Chondrocyte (in vitro differentiated cells): ENCODE measurements at regions not wholly inside any gene's neighbourhood (a gene's known extent, or its start where the extent isn't known, plus 50 kb on each side); places are given as distances from the start of the nearest gene placed in this dataset.

Experiments
- DNase-seq: peaks from one replicate; pipeline ENCODE4 v3.0.0; 2021; ENCODE audit warnings: mixed read lengths, low spot score
- H3K27ac Mint-ChIP-seq: one replicate; pipeline ENCODE4 v1.8.0; 2021; ENCODE audit warnings: mild to moderate bottlenecking, moderate library complexity, mixed read lengths; ENCODE audit not compliant: unreplicated experiment
- H3K27me3 Mint-ChIP-seq: 2 replicates; pipeline ENCODE4 v1.8.0; 2021; ENCODE audit warnings: low read depth, mixed read lengths
- H3K36me3 Mint-ChIP-seq: 2 replicates; pipeline ENCODE4 v1.8.0; 2021; ENCODE audit warnings: low read depth, mixed read lengths
- H3K4me1 Mint-ChIP-seq: 2 replicates; pipeline ENCODE4 v1.8.0; 2021; ENCODE audit warnings: low read depth, mild to moderate bottlenecking, mixed read lengths
- H3K4me3 Mint-ChIP-seq: one replicate; pipeline ENCODE4 v1.8.0; 2021; ENCODE audit warnings: mild to moderate bottlenecking, moderate library complexity, mixed read lengths; ENCODE audit not compliant: unreplicated experiment
- H3K9me3 Mint-ChIP-seq: 2 replicates; pipeline ENCODE4 v1.8.0; 2021; ENCODE audit warnings: low read depth, mixed read lengths
- TF ChIP-seq, protein P1 (sequence below): fragments of 200-600 bp; sonication (generic); IDR thresholded peaks from 2 replicates; pipeline ENCODE4 v1.5.0; 2021; ENCODE audit warnings: antibody characterized with exemption, mild to moderate bottlenecking, moderate library complexity

DNA sequence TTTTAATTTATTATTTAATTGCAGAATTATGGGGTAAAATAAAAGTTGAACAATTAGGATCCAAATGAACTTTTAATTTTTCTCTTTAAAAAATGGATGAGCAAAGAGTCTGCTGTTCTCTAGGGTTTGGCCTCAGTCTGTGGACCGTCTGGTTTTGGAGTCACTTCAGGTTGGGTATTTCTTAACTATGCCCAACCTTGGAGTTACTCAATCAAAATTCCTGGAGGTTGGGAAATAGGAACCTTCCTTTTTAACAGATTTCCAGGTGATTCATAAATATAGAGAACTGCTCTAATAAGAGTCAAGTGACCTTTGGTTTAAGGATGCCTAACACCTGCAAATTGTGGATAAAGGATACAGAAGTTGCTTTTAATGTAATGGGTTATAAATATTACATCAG lies 241.5 kb upstream of the GCFC2 start:
- Mint-ChIP-seq H3K27me3 (peaks cover 2% of the 10 kb centered on the region), H3K9me3 (no peaks in the 10 kb centered on the region), H3K4me3 (no peak overlapping the region), H3K4me1 (no peaks in the 10 kb centered on the region), H3K27ac (no peak overlapping the region), H3K36me3 (no peaks in the 10 kb centered on the region)
- TF ChIP-seq, protein P1, sequence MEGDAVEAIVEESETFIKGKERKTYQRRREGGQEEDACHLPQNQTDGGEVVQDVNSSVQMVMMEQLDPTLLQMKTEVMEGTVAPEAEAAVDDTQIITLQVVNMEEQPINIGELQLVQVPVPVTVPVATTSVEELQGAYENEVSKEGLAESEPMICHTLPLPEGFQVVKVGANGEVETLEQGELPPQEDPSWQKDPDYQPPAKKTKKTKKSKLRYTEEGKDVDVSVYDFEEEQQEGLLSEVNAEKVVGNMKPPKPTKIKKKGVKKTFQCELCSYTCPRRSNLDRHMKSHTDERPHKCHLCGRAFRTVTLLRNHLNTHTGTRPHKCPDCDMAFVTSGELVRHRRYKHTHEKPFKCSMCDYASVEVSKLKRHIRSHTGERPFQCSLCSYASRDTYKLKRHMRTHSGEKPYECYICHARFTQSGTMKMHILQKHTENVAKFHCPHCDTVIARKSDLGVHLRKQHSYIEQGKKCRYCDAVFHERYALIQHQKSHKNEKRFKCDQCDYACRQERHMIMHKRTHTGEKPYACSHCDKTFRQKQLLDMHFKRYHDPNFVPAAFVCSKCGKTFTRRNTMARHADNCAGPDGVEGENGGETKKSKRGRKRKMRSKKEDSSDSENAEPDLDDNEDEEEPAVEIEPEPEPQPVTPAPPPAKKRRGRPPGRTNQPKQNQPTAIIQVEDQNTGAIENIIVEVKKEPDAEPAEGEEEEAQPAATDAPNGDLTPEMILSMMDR = no peak
- no peak for DNase-seq

DNA sequence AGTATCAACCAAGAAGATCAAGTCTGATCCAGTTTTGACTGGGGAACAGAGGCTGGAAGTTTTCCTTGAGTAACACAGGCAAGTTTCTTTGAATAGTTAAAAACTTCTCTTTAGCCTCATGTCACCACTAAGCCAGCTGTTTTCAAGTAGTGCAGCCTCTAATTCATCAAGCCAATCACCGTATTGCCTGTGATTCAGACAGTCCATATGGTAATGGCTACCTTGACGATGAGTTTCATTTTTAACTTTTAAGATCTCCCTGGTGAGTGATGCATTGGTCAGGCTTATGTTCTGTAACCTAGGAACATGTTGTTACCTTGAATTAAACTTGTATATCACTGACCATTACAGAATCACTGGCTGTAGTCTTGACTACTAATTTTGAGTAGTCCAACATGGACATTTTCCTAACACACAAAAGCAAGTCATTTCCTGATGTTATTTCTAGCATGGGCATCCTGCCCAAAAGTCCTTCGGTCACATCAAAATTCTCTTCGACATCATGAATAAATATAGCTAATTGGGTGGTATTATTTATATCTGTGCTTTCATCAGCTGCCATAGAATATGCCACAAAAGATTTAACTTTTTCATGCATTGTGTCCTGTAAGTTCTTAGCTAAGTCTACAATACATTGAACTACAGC lies 238.8 kb upstream of the GCFC2 start:
- Mint-ChIP-seq H3K4me1 (no peaks in the 10 kb centered on the region), H3K27me3 (no peaks in the 10 kb centered on the region), H3K36me3 (no peaks in the 10 kb centered on the region), H3K27ac (no peak overlapping the region), H3K4me3 (no peak overlapping the region), H3K9me3 (no peaks in the 10 kb centered on the region)
- TF ChIP-seq, protein P1 = no peak
- DNase-seq = no peak

DNA sequence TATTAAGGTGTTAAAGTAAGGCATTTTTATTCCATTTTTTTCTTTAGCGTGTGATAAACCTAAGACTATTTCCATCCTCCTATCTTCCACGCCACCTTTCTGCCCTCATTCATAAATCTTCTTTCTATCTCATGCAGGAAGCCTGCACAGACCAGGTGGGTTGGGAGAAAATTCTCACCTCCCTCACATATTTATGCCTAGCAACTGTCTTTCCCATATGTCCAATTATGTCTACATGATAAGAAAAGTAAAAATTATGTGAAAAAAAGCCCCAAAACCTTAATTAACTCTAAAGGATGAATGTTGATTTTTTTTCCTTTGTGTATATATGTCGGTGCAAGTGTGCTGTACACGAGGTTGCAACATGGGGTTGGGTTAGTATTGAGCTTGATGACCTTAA lies 225.6 kb upstream of the GCFC2 start:
- no peak overlapping the region for H3K4me3 Mint-ChIP-seq
- H3K27ac Mint-ChIP-seq = no peak overlapping the region
- TF ChIP-seq, protein P1 = no peak
- peaks cover 14% of the 10 kb centered on the region for H3K9me3 Mint-ChIP-seq
- peaks cover 10% of the 10 kb centered on the region for H3K27me3 Mint-ChIP-seq
- DNase-seq = no peak
- no peaks in the 10 kb centered on the region for H3K36me3 Mint-ChIP-seq
- H3K4me1 Mint-ChIP-seq = no peaks in the 10 kb centered on the region

DNA sequence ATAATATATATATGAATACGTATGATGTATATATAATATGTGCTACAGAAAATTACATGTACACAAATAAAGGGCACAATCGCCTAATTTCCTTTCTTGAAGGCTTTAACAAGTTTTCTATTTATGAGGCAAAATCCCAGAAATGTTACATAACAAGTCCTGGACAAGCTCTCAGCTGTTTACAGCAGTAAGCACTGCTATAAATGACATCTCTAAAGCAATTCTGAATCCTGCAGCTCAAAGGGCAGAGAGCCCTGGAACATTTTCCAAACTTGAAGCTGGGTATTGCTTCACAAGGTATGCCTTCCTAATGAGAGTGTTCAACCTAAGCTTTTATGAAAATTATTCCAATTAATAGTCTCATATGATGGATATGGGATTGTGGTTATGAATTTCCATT lies 222.3 kb upstream of the GCFC2 start:
- TF ChIP-seq, protein P1 = no peak
- H3K4me3 Mint-ChIP-seq = no peak overlapping the region

DNA sequence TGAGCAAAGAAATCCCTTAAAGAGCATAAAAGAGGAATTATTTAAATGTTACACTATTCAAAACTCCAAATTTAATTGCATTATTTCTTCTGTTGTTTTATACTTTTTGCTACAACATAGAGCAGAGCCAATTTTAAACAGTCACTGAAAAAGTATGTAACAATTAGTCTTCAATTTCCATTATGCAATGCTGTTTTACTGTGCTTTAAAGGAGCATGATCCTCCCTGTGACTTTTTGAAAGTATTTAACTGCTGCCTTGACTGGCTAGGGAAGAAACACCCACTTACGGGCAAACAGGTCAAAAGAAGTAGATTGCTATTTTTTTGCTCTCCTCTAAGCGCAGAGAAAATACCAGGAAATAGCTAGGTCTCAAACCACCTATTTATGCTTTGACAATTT lies 217.4 kb upstream of the GCFC2 start:
- H3K4me1 Mint-ChIP-seq = no peaks in the 10 kb centered on the region
- no peaks in the 10 kb centered on the region for H3K36me3 Mint-ChIP-seq
- no peak for DNase-seq
- H3K27me3 Mint-ChIP-seq = peaks cover 2% of the 10 kb centered on the region
- TF ChIP-seq, protein P1 = no peak
- H3K4me3 Mint-ChIP-seq = no peak overlapping the region
- no peak overlapping the region for H3K27ac Mint-ChIP-seq
- no peaks in the 10 kb centered on the region for H3K9me3 Mint-ChIP-seq

More for the DNA sequence above, 222.3 kb upstream of the GCFC2 start:
- Mint-ChIP-seq H3K4me1 (no peaks in the 10 kb centered on the region), H3K9me3 (peaks cover 3% of the 10 kb centered on the region), H3K36me3 (no peaks in the 10 kb centered on the region), H3K27ac (no peak overlapping the region), H3K27me3 (peaks cover 12% of the 10 kb centered on the region)
- no peak for DNase-seq
